NB4 (cell line): ENCODE measurements at regions not wholly inside any gene's neighbourhood (a gene's known extent, or its start where the extent isn't known, plus 50 kb on each side); places are given as distances from the start of the nearest gene placed in this dataset.

Experiments used
- DNase-seq: peaks from one replicate; pipeline ENCODE4 v3.0.0; 2010; ENCODE audit warnings: low read depth
- H3K4me3 ChIP-seq: one replicate; pipeline ENCODE4 v1.5.1; 2011; ENCODE audit warnings: mild to moderate bottlenecking, low read depth, low read length, moderate library complexity
- MYC ChIP-seq: IDR thresholded peaks from 2 replicates; pipeline ENCODE4 v1.6.1; 2011; ENCODE audit warnings: low read depth, low read length
- POLR2A ChIP-seq: IDR thresholded peaks from 2 replicates; pipeline ENCODE4 v1.6.1; 2011; ENCODE audit warnings: mild to moderate bottlenecking; ENCODE audit not compliant: insufficient read length; ENCODE audit errors: extremely low read depth
- TF ChIP-seq, protein P1 (sequence below): IDR thresholded peaks from one replicate; pipeline ENCODE4 v1.5.1; 2012; ENCODE audit warnings: low read depth, low read length
- TF ChIP-seq, protein P2 (sequence below): IDR thresholded peaks from 2 replicates; pipeline ENCODE4 v1.6.1; 2011; ENCODE audit warnings: low read depth, low read length

DNA sequence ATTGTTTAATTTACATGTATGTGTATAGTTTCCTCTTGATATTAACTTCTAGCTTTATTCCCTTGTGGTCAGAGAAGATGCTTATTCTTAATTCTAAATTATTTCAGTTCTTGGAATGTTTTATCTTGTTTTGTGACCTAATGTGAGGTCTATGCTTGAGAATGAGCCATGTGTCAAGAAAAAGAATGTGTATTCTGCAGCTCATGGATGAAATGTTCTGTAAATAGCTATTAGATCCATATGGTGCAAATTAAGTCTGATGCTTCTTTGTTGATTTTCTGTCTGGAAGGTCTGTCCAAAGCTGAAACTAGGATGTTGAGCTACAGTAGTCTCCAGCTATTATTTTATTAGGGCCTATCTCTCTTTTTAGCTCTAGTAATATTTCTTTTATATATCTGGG is 187.3 kb upstream of the RASGEF1B start:
- no peak overlapping the region for H3K4me3 ChIP-seq
- TF ChIP-seq MYC = no peak
- no peak for DNase-seq

- no peak overlapping the region for H3K4me3 ChIP-seq
- no peak for DNase-seq
- TF ChIP-seq POLR2A (no peak), MYC (no peak)
- TF ChIP-seq, protein P1, sequence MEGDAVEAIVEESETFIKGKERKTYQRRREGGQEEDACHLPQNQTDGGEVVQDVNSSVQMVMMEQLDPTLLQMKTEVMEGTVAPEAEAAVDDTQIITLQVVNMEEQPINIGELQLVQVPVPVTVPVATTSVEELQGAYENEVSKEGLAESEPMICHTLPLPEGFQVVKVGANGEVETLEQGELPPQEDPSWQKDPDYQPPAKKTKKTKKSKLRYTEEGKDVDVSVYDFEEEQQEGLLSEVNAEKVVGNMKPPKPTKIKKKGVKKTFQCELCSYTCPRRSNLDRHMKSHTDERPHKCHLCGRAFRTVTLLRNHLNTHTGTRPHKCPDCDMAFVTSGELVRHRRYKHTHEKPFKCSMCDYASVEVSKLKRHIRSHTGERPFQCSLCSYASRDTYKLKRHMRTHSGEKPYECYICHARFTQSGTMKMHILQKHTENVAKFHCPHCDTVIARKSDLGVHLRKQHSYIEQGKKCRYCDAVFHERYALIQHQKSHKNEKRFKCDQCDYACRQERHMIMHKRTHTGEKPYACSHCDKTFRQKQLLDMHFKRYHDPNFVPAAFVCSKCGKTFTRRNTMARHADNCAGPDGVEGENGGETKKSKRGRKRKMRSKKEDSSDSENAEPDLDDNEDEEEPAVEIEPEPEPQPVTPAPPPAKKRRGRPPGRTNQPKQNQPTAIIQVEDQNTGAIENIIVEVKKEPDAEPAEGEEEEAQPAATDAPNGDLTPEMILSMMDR = no peak
- TF ChIP-seq, protein P2, sequence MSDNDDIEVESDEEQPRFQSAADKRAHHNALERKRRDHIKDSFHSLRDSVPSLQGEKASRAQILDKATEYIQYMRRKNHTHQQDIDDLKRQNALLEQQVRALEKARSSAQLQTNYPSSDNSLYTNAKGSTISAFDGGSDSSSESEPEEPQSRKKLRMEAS = no peak
Measured at GRCh38 chr4:81652069-81652478, 180.4 kb upstream of the RASGEF1B start.

DNA sequence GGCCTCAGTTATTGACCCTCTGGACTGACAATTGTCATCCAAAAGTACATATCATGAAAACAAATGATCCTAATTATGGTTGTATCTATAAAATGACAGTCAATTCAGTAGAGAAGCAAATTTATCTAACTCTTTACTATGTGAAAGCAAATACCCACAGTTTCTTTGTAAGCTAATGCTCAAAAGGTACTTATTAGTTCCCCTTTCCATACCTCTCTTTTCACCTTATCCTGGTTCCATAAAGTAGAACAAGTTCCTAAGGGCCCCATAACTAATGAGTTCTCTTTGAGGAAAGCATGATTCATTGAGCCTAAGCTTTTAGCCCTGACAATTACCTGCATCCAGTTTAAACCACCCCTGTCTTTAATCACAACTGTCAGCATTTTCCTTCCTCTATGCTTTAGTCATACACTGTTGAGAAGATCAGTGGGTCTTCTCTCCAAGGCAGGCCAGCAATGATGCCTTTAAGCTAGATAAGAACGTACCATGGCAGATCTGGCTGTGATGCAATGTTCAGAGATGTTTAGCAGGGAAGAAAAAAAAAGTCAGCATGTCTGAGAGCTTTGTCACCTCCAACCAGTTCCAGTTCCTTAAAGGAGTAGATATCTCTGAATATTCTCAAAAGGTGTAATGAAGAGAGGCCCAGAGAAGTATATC is 179.7 kb upstream of the RASGEF1B start:
- DNase-seq = no peak
- no peak overlapping the region for H3K4me3 ChIP-seq
- TF ChIP-seq, protein P2 = no peak
- TF ChIP-seq MYC (no peak), POLR2A (no peak)
- TF ChIP-seq, protein P1 = no peak

- H3K4me3 ChIP-seq = no peak overlapping the region
- TF ChIP-seq MYC (no peak), POLR2A (no peak)
- TF ChIP-seq, protein P2 = no peak
- TF ChIP-seq, protein P1 = no peak
- no peak for DNase-seq
Measured at GRCh38 chr4:81650606-81651242, 179.0 kb upstream of the RASGEF1B start.

DNA sequence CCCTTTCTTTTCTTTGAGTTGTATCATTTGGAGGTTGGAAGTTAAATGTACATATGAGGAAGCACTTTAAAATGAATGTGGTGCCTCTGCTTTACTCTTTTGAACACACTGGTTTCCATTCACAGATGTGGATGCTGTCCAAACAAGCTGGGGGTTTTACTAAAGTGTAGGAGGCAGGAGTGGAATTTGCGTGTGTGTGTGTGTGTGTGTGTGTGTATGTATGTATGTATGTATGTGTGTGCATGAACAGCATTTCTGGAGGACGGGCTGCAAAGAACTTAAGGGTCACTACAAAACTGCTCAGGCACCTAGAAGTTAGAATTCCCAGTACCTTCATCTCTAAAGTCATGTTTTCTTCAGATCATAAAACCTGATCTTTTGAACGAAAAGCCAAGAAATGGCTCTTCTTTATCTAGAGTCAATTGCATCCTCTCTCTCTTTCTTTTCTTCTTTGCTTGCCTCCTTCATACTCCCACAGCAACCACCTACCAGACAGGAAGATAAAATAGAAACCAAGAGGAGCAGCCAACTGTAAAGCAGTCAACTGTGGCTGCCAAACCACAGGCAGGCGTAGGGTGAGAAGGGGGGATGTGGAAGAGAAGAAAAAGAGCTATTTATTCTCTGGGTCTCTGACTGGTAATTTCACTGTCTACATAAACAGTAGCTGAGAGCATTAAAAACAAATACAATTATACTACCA is 177.0 kb upstream of the RASGEF1B start:
- TF ChIP-seq POLR2A = no peak
- TF ChIP-seq, protein P1 = no peak
- no peak overlapping the region for H3K4me3 ChIP-seq
- no peak for DNase-seq

DNA sequence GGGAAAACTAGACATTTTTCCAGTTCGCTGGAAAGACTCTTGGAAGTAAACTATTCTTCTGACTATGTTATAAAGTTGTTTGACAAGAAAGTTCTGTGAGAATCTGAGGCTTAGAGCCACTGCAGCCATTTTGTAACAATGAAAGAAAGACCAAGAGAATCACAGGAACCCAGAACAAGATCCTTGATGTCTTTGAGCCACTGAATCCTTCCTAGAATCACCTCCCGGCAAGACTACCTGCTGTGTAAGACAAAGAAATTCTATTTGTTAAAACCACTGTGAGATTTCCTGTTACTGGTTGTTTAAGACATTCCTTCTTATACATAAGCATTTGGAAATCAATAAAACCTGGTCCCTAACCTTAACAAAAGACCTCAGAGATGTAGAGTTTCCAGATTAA is 175.7 kb upstream of the RASGEF1B start:
- TF ChIP-seq MYC (no peak), POLR2A (no peak)
- DNase-seq = no peak

More for the DNA sequence above, 175.7 kb upstream of the RASGEF1B start:
- no peak overlapping the region for H3K4me3 ChIP-seq
